ENCODE measurements at regions not wholly inside any gene's neighbourhood (a gene's known extent, or its start where the extent isn't known, plus 50 kb on each side); places are given as distances from the start of the nearest gene placed in this dataset.

GRCh38 chr5:38107096-38107495 lies 151.3 kb upstream of the EGFLAM start:
- Histone ChIP-seq H3K4me1 (ENCODE audit: control insufficient read depth, insufficient read depth, low read length) (peaks cover 1% of the 10 kb centered on the region; the same call in 1 of the 2 replicates), H3K27me3 (ENCODE audit: control insufficient read depth, insufficient read depth, low read length) (peaks cover 3% of the 10 kb centered on the region), H3K27ac (ENCODE audit: insufficient read depth, low read length) (no peak overlapping the region), H3K18ac (ENCODE audit: low read depth, low read length) (no peak overlapping the region), H2BK20ac (ENCODE audit: low read depth, low read length) (no peak overlapping the region), H2AFZ (replicated peaks; ENCODE audit: low read length, poor library complexity) (no peak overlapping the region), H3K79me1 (ENCODE audit: low read depth in 1 of 2, low read length in 2 of 2) (no peaks in the 10 kb centered on the region), H4K5ac (ENCODE audit: low read depth, low read length) (no peak overlapping the region), H3K9me1 (ENCODE audit: insufficient read depth, low read length) (no peaks in the 10 kb centered on the region), H2BK120ac (ENCODE audit: low read depth, low read length) (no peak overlapping the region), H3K9me3 (ENCODE audit: control insufficient read depth, insufficient read depth, low read length) (no peaks in the 10 kb centered on the region), H2BK15ac (ENCODE audit: low read depth, low read length) (no peak overlapping the region), H3K23ac (ENCODE audit: low read depth, low read length) (no peak overlapping the region), H3K14ac (replicated peaks; ENCODE audit: low read depth, low read length) (no peak overlapping the region), H3K9ac (ENCODE audit: low read depth, low read length) (no peak overlapping the region), H2AK5ac (ENCODE audit: low read depth, low read length) (no peak overlapping the region), H2BK5ac (ENCODE audit: low read depth, low read length, poor library complexity, severe bottlenecking) (no peak overlapping the region), H2AK9ac (replicated peaks; ENCODE audit: low read depth, low read length, poor library complexity) (no peak overlapping the region), H3K36me3 (ENCODE audit: control insufficient read depth, insufficient read depth, low read length) (no peaks in the 10 kb centered on the region), H4K8ac (ENCODE audit: low read depth in 2 of 2, low read length in 2 of 2) (no peak overlapping the region), H4K91ac (ENCODE audit: insufficient read depth, low read depth, low read length) (no peak overlapping the region), H3K4ac (ENCODE audit: low read depth, low read length) (no peak overlapping the region), H3K4me2 (ENCODE audit: low read depth, low read length) (no peak overlapping the region), H4K20me1 (ENCODE audit: insufficient read depth, low read length) (no peaks in the 10 kb centered on the region), H3K56ac (ENCODE audit: extremely low read depth, insufficient read depth, low read length) (no peak overlapping the region), H3K4me3 (ENCODE audit: insufficient read depth, low read depth, low read length) (no peak overlapping the region)
- CTCF ChIA-PET = no interaction called here
- DNase-seq (no peak), ATAC-seq (ENCODE audit: low read depth) (no peak)
- WGBS, 2 experiments (ENCODE audit: extremely low coverage in 2 of 2, insufficient read length in 1 of 2) = 60% methylated on average over 1 of the region's 6 CpGs; no CpG with 5 or more reads in 1 of the 2 experiments
- dilution Hi-C loops (cut with HindIII; ENCODE audit: low sequenced_read_pairs, unreplicated experiment) (no loop called here), in situ Hi-C loops (cut with MboI; ENCODE audit: low sequenced_read_pairs) (no loop called here), intact Hi-C loops (cut with micrococcal nuclease) (no loop called here)
- TF ChIP-seq MAFK (IDR thresholded peaks at IDR 0.05; ENCODE audit: low read depth, low read length) (no peak), RCOR1 (IDR thresholded peaks at IDR 0.05; ENCODE audit: insufficient replicate concordance, low read length) (no peak), RAD21 (IDR thresholded peaks at IDR 0.05; ENCODE audit: low read length) (no peak), RFX5 (IDR thresholded peaks at IDR 0.05; ENCODE audit: low read depth, low read length) (no peak), CHD1 (IDR thresholded peaks at IDR 0.05; ENCODE audit: low read depth, low read length) (no peak), NFE2L2 (IDR thresholded peaks at IDR 0.05; ENCODE audit: low read depth, low read length) (no peak), FOS (IDR thresholded peaks at IDR 0.05; ENCODE audit: low read depth, low read length) (no peak), ELK1 (IDR thresholded peaks at IDR 0.05; ENCODE audit: borderline replicate concordance, low read depth, low read length) (no peak), USF2 (IDR thresholded peaks at IDR 0.05; ENCODE audit: low read depth, low read length) (no peak), CTCF (conservative IDR thresholded peaks at IDR 0.05; ENCODE audit: low read depth, low read length) (no peak), MAZ (IDR thresholded peaks at IDR 0.05; ENCODE audit: borderline replicate concordance, low read depth, low read length) (no peak), BHLHE40 (IDR thresholded peaks at IDR 0.05; ENCODE audit: low read depth, low read length) (no peak), SMC3 (IDR thresholded peaks at IDR 0.05; ENCODE audit: low read depth, low read length) (no peak), CEBPB (IDR thresholded peaks at IDR 0.05; ENCODE audit: low read depth, low read length) (no peak)
- POLR2A ChIA-PET (ENCODE audit: unreplicated experiment) = no interaction called here
- BruUV-seq (replicated peaks) = no TSS peak
